ENCODE measurements at regions not wholly inside any gene's neighbourhood (a gene's known extent, or its start where the extent isn't known, plus 50 kb on each side); places are given as distances from the start of the nearest gene placed in this dataset.
"Not testable (repeated sequence)": the region's sequence is repeated elsewhere in the genome, so short reads cannot be mapped to it uniquely, and the experiment has no call there.

DNA sequence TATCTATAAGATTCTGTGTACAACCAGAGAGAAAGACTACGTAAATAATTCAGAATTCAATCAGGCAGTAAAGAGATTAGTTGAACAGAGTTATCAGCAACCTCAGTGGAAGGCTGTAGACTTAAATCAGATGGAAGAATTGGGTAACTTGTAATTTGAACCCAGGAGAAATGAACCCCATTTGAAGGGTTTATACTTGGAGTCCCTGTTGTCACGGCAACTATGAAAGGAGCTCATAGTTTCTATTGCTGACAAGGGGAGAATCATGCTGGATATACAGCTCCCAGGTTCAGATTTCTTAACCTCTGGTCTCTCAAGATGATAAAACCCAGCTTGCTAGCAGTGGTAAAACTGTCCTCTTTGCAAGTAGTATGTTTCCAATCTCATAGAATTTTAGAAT is 54.4 kb upstream of the BMP4 start:
- DNase-seq, result no peak

DNA sequence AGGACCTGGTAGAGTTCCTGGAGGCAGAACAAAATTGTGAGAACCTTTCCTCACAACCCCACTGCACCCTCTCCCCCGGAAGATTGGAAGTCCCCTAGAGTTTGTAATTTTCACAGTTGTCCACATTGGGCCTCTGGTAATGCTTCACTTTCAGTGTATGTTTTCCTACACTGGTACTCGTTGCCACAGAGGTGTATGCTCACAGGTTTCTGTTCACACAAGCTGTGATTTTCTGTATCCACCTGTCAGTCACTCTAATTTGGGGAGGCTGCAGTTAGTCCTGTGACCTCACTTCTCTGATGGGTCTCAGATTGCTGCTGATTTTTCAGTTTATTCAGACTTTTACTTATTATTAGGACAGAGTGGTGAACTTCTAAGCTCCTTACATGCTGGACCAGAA is 66.4 kb upstream of the BMP4 start:
- no peak for DNase-seq

DNA sequence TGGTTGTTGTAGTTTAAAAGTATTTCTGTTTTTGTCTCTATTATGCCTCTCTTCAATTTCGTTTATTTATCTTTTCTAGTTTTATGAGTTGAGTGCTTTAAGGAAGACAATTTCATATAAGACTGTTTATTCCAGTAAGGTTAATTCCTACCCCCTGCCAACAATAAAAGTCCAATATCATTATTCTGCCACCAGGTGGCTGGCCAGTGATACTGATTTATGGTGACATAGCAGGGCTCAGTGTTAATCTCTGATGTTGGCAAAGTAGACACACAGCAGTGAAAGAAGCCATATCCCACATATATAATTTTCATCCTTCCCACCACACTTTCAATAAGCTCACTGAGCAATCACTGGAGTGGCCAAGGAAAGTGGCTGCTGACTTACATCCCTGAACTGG is 69.0 kb upstream of the BMP4 start:
- no peak for DNase-seq

DNA sequence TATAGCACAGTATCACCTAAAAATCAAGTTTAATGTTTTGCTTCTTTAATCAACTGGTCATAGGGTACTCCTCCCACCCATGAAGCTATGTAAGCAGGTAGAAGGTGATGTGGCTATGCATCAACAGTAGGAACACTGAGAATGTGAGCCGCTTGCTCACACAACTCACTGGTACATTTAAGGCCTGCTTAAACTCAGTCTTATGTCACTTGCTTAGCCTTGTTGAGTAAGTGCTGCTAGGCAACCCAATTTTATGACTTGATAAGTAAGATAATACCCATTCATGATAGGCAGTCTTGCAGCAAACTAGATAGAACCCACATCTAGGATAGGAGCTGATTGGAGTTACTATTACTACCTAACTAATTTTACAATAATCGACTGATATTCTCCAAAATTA is 70.0 kb upstream of the BMP4 start:
- no peak for DNase-seq

DNA sequence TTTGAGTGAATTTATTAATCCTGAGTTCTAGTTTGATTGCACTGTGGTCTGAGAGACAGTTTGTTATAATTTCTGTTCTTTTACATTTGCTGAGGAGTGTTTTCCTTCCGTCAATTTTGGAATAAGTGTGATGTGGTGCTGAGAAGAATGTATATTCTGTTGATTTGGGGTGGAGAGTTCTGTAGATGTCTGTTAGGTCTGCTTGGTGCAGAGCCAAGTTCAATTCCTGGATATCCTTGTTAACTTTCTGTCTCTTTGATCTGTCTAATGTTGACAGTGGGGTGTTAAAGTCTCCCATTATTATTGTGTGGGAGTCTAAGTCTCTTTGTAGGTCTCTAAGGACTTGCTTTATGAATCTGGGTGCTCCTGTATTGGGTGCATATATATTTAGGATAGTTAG is 74.4 kb upstream of the BMP4 start:
- not testable (repeated sequence) for DNase-seq

DNA sequence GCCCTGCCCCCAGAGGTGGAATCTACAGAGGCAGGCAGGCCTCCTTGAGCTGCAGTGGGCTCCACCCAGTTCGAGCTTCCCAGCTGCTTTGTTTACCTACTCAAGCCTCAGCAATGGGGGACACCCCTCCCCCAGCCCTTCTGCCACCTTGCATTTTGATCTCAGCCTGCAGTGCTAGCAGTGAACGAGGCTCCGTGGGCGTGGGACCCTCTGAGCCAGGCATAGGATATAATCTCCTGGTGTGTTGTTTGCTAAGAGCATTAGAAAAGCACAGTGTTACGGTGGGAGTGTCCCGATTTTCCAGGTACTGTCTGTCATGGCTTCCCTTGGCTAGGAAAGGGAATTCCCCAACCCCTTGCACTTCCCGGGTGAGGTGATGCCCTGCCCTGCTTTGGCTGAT is 76.7 kb upstream of the BMP4 start:
- DNase-seq, result not testable (repeated sequence)

DNA sequence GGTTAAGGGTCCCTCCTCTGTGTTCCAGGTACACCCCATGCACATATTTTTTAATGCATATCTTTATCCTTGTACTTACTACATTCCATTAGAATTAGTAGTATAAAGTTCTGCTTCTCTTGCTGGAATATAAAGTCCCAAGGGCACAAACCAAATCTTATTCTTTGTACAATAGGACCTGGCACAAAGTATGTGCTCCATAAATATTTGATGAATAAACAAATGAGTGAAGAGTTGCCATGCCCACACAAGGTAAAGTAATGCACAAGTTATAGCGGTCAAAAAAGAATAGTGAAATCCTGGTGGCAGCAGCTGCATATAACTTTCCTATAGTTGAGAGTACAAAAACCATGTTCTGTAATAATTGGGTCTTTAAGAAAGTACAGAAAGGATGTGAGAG is 82.1 kb upstream of the BMP4 start:
- DNase-seq, result no peak

DNA sequence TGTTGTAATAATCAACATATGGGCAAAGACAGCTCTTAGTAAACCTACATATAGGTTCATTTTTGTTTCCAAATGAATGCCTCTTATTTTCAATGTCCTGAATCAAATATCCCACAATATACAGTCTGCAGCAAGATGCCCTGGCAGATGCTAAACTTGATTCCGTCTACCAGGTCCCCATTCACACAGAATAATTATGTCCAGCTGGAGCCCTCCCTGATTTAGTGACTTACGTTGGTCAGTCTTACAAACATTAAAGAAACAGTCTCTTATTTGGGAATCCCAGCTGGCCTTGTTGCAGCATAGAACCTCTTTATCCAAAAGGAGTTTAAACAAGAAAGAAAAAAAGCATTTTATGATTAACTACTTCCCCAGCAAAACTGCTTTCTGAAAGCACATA is 82.7 kb upstream of the BMP4 start:
- DNase-seq, result no peak

DNA sequence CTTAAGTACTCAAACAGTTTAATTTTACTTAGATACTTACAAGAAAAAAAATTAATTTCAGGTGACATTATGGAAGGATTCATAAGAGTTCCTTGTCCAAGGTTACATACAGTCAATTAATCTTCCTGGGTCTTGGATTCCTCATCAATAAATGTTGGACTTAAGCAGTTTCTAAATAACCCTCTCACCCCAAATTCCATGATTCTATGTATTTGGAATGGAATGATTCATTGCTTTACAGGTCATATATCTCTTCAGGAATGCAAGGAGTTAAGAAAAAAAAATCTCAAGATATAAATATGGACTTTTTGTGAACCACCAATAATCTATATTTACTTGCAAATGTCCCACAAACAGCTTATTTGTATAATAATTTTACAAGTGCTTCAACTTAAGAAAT is 84.2 kb upstream of the BMP4 start:
- no peak for DNase-seq

DNA sequence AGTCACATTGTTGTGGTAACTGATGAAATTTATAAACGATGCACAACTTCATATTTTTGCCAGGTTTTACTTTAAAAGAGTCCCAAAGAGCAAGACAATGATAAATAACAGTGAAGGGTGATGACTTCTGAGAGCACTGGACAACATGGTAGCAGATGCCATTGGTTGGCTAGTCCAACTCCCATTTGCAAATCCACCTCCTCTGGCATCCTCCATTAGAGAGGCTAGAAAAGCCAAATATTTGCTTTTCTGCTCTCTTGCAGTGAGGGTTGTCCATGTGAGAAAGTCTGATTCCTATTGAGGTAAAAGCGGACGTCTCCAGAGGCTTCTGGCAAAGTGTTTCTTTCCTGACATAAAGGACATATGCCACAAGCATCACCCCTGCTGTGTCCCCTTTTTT is 89.6 kb upstream of the BMP4 start:
- no peak for DNase-seq

DNA sequence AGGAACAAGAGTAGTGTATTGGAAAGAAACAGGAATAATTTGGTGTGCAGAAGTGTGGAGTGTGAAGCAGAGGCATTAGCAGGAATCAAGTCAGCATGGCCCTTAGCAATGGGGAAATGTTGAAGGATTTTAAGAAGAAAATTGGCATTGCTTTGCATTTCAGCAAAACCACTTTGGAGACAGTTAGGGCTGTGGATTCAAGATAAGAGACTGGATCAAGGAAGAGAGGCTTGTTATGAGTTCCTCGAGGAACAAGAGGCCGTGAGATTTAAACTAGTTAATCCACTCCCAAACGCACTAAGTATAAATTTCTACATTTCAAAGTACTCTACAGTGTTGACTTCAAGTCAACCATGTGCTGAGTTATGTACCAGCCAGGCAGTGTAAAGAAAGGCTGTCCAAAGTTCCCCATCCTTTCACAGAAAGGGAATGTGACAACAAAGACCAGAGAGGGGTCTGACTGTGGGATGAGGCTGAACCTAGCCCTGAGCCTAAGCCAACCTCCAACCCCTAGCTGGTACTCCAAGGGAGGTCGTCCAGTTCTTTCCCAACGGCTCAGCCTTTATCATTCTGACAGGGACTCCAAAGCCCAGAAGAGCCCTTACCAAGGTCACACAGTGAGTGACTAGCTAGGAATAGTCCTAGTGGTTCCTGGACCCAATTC is 91.2 kb upstream of the BMP4 start:
- no peak for DNase-seq

DNA sequence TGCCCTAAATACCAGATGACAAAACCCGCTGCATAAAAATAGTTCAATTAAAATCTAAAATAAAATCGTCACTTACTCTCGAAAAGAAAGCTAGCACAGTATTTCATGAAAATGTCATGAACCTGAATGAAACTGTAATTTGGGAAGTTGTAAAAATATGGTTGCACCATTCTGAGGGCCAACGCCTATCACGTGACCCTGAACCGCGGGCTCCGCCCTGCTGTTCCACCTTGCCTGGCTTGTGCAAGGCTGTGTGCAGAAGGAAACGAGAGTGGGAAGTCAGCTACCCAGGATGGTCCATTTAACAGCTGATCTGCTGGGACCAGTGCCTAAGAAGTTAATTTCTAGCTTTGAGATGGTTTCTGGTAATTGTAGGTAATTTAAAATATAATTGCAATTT is 91.7 kb upstream of the BMP4 start:
- no peak for DNase-seq

DNA sequence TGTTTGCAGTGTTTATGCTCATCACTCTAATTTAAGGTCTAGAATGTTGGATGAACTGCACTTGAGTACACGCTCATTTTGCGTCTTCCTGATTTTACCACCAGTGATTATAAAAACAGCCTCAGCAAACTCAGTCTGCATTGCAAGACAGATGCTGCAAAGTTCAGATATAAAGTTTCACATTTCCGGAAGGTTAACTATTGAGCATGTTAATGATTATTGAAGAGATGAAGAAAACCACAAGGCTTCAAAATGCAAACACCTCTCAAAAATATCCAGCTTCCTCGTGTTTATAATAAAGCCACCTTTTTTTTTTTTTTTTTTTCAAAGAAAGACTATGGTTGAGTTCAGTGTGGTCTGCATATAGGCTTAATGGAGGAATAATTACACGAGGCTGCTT is 92.1 kb upstream of the BMP4 start:
- no peak for DNase-seq

DNA sequence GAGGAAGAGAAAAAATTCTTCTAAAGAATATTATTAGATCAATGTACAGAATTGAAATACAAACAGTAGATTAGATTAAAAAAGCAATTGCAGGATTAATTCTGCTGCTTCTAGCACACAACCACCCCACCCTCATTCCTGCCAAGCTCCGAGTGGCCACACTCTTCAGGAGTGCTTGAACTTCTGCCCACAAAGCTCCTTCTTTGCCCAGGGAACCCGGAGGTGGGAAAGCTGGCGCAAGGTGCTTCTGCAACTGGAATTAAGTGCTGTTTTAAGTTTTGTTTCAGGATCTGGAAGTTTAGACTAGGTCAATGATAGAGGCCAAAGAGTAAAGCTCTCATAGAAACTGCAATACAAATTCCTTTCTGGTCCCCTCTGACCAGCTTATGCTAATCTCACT is 94.1 kb upstream of the BMP4 start:
- no peak for DNase-seq

DNA sequence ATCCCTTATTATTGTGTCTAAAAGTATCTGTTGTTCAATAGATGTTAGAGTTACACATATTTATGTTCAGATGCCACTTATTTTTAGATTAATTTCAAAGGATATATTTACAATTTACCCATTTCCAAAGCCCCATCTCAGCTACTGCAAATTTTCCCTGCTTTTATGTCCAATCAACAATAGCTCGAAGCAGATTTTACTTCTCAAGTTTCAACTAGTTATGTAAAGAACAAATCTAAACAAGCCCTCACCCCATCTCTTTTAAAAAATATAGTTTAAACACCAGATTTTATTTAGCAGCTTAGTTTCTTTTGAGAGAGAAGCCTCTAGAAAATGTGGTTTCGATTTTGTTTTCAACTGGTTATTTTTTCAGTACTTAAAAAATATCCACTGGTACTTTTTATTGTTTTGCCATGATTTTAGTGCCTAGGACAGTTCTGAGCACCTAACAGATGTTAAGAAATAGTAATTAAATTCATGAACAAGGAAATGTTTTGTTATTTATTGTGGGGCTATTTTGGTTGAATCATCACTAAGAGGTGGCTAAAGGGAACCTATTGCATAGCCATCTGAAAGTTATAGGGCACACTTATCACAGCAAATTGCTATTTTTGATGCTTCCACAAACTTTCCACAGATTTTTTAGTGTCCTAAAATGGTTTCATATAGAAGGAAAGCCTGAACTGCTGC is 96.2 kb upstream of the BMP4 start:
- no peak for DNase-seq

DNA sequence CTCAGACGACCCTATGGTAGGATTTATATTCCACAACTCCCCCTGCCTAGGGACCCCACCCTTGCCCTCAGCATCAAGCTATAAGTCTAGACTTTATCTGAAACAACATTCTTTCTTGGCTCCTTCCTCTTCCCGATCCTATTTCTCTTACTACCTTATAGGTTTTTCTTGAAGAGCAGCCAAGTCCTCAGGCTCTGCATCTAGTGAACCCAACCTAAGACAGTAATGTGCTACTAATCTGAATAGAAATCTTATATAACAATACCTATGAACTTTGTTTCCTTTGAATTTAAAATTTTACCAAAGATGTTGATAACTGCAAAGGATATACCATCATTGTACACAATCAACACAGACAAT is 96.7 kb upstream of the BMP4 start:
- DNase-seq, result no peak

DNA sequence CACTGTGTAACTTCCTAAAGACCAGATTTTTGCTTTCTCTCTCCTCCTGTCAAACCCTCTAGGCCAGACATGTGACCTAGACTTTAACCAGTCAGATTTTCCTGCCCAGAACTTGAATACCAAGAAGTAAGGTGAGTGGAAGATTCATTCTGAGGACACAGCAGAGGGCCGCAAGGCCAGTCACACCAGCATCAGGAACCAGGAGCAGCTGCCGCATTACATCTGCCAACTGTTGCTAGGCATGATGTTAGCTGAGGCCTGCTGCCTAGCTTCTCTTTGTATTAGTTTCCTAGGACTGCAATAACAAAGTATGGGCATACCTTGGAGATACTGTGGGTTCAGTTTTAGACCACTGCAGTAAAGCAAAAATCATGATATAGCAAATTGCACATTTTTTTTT is 101.9 kb upstream of the BMP4 start:
- no peak for DNase-seq

DNA sequence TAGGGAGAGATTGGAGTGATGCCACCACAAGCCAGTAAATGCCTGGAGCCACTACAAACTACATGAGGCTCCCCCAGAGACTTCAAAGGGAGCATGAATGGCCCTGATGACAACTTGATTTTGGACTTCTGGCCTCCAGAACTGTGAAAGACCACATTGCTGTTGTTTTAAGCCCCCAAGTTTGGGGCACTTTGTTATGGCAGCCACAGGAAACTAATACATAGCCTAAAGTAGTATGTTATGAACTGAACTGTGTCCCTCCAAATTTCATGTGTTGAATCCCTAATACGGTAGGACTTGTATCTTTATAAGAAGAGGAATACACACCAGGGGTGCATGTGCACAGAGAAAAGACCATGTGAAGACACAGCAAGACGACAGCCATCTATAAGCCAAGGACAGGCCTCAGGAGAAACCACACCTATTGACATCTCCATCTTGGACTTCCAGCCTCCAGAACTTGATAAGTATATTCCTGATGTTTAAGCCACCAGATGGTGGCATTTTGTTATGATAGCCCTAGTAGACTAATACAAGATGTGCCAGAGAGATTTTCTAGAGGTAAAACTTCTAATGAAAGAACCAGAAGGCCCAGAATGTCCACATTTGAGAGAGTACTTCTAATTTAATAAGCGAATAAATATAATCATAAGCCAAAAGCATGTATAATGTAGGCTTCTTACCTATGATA is 127.1 kb upstream of the BMP4 start:
- no peak for DNase-seq

DNA sequence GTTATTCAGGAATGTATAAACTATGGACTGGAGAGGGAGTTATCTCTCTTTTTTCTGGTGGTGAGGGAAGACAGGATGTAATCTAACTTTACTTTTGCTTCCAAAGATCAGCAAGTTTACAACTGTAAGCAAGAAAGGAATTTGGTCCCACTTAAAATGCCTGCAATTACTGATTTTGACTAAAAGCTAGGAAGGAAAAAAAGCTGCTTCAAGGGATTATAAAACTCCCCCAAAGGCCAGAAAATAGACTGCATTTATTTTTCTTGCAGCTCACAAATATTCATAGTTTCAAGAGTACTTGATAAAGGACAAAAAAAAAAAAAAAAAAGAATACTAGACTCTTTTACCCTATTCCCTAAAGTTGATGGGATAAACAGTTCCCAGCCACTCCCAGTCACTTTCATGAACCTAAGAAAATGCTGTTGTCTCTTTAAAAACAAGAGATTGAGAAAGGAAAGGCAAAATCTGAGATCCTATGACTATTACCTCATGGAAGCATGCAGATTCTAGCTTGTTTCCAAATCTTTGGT is 128.7 kb upstream of the BMP4 start:
- DNase-seq, result no peak

DNA sequence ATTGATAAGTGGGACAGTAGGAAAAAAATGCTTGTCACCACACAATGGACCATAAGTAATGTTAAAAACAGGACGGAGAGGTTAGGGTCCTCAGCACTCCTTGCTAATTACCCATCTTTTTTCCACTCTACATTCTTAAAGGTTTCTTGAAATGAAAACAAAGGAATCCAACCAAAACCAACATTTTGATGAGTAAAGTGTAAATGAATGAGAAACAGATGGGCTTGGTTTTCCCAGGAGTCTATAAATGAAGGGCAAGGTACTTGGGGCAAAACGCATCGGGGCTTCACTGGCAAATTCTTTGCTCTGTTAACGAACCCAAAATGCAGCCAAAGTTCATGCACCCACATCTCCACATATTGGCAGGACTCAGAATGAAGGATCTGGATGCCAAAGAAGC is 129.2 kb upstream of the BMP4 start:
- DNase-seq, result no peak

DNA sequence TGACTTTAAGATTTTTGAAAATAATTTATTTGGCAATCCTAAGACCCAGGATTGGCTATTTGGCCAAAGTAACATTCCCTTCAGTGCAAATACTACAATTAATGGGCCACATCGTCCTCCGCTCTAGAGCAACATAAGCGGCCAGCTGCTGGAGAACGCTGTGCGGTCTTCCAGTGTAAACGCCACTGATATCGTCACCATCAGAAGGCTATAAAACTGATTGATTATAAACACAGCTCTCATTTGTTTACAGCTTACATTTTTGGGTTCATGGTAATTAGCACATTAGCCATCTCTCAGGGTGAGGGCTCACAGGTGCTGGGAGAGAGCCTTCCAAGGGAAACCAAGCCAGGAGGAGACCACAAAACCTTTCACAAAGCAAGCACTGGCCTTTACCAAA is 130.1 kb upstream of the BMP4 start:
- DNase-seq, result no peak

DNA sequence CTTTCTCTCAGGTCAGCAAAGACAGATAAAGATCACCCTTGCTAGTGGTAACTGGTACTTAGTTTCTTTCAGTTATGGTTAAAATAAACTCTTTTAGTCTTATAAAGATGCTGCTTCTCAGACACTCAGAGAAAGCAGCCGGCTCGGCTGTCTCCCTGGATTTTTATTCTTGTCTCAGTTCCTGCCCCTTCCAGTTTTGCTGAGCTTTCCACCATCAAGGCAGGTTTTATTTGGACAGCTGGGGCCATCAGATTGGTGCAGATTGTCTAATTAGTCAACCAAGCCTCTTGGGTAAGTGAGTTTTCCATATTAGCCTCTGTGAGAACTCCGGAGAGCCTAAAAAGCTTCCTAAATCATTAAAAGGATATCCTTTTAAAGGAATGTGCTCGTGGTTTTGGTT is 130.8 kb upstream of the BMP4 start:
- DNase-seq, result no peak

DNA sequence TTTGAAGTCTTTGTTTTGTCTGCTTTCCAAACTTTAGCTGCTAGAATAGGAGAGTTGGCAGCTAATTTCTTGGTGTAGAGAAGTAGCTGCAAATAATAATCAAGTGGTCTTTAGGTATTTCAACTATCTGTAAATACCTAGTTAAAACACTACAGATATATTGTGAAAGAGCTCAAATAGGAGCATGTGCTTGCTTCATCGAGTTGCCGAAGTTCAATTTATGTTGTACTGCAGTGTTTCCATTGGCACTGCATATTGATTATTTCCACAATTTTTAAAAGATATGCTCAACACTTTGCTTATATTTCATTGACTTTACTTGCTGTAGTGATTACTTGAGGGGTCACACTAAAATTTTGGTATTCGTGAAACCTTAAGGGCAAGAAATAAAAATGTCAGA is 131.6 kb upstream of the BMP4 start:
- no peak for DNase-seq

DNA sequence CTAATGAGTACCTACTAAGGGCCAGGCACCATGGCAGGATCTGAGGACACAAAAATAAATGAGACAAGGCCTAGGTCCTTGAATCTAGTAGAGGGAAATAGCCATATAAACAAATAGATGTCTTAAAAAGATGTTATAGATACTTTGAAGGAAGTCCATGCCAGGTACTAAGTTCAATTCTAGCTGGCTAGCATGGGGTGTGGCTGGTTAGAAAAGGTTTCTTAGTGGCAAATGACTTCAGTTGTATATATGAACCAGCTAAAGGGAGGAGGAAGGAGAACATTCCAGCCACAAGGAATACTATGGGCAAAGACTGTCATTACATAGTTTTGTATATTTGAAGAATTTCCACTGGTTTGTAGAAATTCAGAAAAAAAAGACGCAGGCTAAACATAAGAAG is 133.6 kb upstream of the BMP4 start:
- DNase-seq, result no peak

DNA sequence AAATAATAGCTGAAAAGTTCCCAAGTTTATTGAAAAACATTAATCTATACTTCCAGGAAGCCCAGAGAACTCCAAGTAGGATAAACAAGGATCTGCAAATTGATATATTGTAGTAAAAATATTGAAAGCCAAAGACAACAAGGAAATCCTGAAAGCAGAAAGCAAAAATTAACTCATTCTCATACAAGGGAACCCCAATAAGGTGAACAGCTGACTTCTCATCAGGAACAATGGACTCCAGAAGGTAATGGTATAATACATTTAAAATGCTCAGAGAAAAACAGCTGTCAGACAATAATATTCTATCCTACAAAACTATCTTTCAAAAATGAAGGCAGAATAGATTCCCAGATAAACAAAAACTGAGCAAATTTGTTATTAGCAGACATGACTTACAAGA is 138.1 kb upstream of the BMP4 start:
- DNase-seq, result no peak

Data from NCI-H2029 (cell line).